K562 (cell line): ENCODE measurements at regions not wholly inside any gene's neighbourhood (a gene's known extent, or its start where the extent isn't known, plus 50 kb on each side); places are given as distances from the start of the nearest gene placed in this dataset.

Experiments used
- DLX4 ChIP-seq: fragments of 250-450 bp; sonication (Bioruptor Pico); IDR thresholded peaks from 2 replicates; pipeline ENCODE4 v1.6.1; 2021; ENCODE audit warnings: mild to moderate bottlenecking
- RFX5 ChIP-seq: IDR thresholded peaks from 2 replicates; pipeline ENCODE4 v1.6.1; 2011; ENCODE audit warnings: low read depth, mild to moderate bottlenecking, improper control_type of control experiment, low read length
- SP2 ChIP-seq: IDR thresholded peaks from 2 replicates; pipeline ENCODE4 v1.6.1; 2011; ENCODE audit warnings: mild to moderate bottlenecking, low read depth, low read length, moderate library complexity; ENCODE audit not compliant: poor library complexity, severe bottlenecking; ENCODE audit errors: extremely low read depth

DNA sequence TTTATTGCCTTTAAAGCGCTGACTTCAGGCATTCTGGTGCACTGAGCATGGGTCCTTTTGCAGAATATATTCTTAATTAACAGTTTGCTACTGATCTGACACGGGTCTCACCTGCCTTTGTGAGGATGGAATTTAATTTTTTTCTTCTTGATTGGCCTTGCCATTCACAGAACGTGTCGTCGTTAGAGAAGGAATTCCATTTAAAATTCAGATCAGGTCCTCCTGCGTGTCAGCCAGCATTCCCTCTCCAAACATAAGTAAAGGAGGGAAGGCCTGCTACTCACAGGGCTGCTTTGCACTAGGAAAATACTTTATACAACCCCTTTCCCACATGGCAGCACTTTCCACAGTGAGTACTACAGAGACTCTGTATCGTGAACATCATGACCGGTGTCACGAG is 492.7 kb downstream of the NTRK3 start:
- TF ChIP-seq DLX4 (CRISPR knock-in tag) = no peak
- TF ChIP-seq RFX5 = no peak
- TF ChIP-seq SP2 = no peak
